Loucy (cell line): ENCODE measurements at regions not wholly inside any gene's neighbourhood (a gene's known extent, or its start where the extent isn't known, plus 50 kb on each side); places are given as distances from the start of the nearest gene placed in this dataset.

Experiments used
- H2AFZ ChIP-seq: fragments of 200-600 bp; sonication (generic); 2 replicates; pipeline ENCODE4 v1.6.0; 2016; ENCODE audit warnings: antibody characterized with exemption, mild to moderate bottlenecking, low read length, moderate library complexity
- H3F3A ChIP-seq: fragments of 200-600 bp; 2 replicates; pipeline ENCODE4 v1.6.0; 2016; ENCODE audit warnings: antibody characterized with exemption, low read depth, mild to moderate bottlenecking
- H3K27me3 ChIP-seq: fragments of 200-600 bp; sonication (generic); 2 replicates; pipeline ENCODE4 v1.6.1; 2014; ENCODE audit warnings: low read length, mild to moderate bottlenecking; ENCODE audit not compliant: insufficient read depth, poor library complexity, severe bottlenecking
- H3K36me3 ChIP-seq: fragments of 200-600 bp; sonication (generic); 2 replicates; pipeline ENCODE4 v1.6.1; 2016; ENCODE audit warnings: low read length; ENCODE audit not compliant: insufficient read depth
- H3K4me1 ChIP-seq: fragments of 200-600 bp; sonication (generic); 2 replicates; pipeline ENCODE4 v1.5.1; 2014; ENCODE audit warnings: low read length, mild to moderate bottlenecking; ENCODE audit not compliant: insufficient read depth, poor library complexity, severe bottlenecking
- H3K4me2 ChIP-seq: fragments of 200-600 bp; sonication (generic); 2 replicates; pipeline ENCODE4 v1.6.0; 2014; ENCODE audit warnings: antibody characterized with exemption, low read length, low read depth, mild to moderate bottlenecking; ENCODE audit not compliant: poor library complexity, severe bottlenecking
- H3K4me3 ChIP-seq: fragments of 200-600 bp; sonication (generic); 2 replicates; pipeline ENCODE4 v1.5.1; 2014; ENCODE audit warnings: low read length, mild to moderate bottlenecking, mixed read lengths; ENCODE audit not compliant: poor library complexity, severe bottlenecking
- H3K79me2 ChIP-seq: fragments of 200-600 bp; sonication (generic); 2 replicates; pipeline ENCODE4 v1.6.1; 2014; ENCODE audit warnings: low read length; ENCODE audit not compliant: insufficient read depth
- H3K9ac ChIP-seq: fragments of 200-600 bp; sonication (generic); 2 replicates; pipeline ENCODE4 v1.6.0; 2014; ENCODE audit warnings: mild to moderate bottlenecking, low read depth, low read length, moderate library complexity; ENCODE audit not compliant: poor library complexity, severe bottlenecking
- H3K9me2 ChIP-seq: fragments of 200-600 bp; sonication (generic); replicated peaks from 2 replicates; pipeline ENCODE4 v1.6.1; 2016; ENCODE audit warnings: low read depth, low read length, mixed read lengths
- H3K9me3 ChIP-seq: fragments of 200-600 bp; sonication (generic); 2 replicates; pipeline ENCODE4 v1.6.1; 2014; ENCODE audit warnings: mild to moderate bottlenecking, antibody characterized with exemption, low read length, low read depth; ENCODE audit not compliant: insufficient read depth
- H4K20me1 ChIP-seq: fragments of 200-600 bp; sonication (generic); 2 replicates; pipeline ENCODE4 v1.6.0; 2014; ENCODE audit warnings: antibody characterized with exemption, low read length, mild to moderate bottlenecking; ENCODE audit not compliant: insufficient read depth, poor library complexity, severe bottlenecking
- EZH2phosphoT487 ChIP-seq: fragments of 200-600 bp; IDR thresholded peaks from 2 replicates; pipeline ENCODE4 v1.6.1; 2018; ENCODE audit warnings: antibody characterized with exemption, mild to moderate bottlenecking, moderate library complexity, borderline replicate concordance
- TF ChIP-seq, protein P1 (sequence below): fragments of 200-600 bp; sonication (generic); conservative IDR thresholded peaks from 2 replicates; pipeline ENCODE4 v1.5.1; 2014; ENCODE audit warnings: mild to moderate bottlenecking, antibody characterized with exemption, low read length

DNA sequence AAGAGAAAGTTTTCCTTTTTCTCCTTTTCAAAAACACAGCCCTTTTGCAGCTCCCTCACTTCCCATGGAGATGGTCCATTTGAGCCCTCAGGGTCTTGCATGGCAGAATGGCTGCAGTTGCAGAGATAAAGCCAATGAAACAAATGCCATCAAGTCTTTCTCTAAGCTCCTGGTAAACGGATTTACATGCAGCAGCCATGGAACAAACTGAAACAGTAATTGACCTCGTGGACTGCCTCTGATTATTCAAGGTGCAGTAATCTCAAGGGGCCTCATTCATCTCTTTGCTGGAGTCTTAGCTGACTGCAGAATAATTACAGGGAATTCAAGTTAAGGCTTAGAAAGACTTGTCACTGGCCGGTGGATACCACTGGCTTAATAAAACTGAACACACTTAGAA, 125.1 kb downstream of the SQOR start:
- Histone ChIP-seq H4K20me1 (no peaks in the 10 kb centered on the region), H3K79me2 (no peaks in the 10 kb centered on the region), H3K4me3 (no peak overlapping the region), H3K4me2 (no peak overlapping the region), H3K9ac (no peak overlapping the region), H3K36me3 (no peaks in the 10 kb centered on the region), H3K9me3 (no peaks in the 10 kb centered on the region), H3F3A (no peaks in the 10 kb centered on the region), H3K9me2 (no peaks in the 10 kb centered on the region), H3K27me3 (no peaks in the 10 kb centered on the region), H2AFZ (no peak overlapping the region), H3K4me1 (no peaks in the 10 kb centered on the region)
- no peak for TF ChIP-seq EZH2phosphoT487
- TF ChIP-seq, protein P1, sequence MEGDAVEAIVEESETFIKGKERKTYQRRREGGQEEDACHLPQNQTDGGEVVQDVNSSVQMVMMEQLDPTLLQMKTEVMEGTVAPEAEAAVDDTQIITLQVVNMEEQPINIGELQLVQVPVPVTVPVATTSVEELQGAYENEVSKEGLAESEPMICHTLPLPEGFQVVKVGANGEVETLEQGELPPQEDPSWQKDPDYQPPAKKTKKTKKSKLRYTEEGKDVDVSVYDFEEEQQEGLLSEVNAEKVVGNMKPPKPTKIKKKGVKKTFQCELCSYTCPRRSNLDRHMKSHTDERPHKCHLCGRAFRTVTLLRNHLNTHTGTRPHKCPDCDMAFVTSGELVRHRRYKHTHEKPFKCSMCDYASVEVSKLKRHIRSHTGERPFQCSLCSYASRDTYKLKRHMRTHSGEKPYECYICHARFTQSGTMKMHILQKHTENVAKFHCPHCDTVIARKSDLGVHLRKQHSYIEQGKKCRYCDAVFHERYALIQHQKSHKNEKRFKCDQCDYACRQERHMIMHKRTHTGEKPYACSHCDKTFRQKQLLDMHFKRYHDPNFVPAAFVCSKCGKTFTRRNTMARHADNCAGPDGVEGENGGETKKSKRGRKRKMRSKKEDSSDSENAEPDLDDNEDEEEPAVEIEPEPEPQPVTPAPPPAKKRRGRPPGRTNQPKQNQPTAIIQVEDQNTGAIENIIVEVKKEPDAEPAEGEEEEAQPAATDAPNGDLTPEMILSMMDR, result no peak

DNA sequence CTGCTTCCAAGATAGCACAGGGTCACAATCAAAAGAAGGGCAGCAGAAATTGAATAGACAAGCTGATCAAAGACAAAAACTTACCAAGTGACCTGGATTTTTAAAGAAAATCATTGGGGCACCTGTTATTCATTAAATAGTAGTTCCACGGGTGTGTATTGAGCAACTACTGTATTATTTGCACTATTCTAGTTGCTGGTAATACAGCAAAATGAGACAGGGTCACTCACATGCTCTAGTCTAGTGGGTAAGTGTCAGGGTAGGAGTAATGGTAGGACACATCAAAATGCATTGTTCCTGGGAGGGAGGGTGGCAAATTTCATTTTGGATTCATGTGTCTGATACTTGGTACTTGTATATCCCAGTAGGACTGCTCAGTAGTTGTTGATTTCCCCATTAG, 127.9 kb downstream of the SQOR start:
- no peaks in the 10 kb centered on the region for H3K9me3 ChIP-seq
- no peak overlapping the region for H3K4me2 ChIP-seq
- H3K4me1 ChIP-seq, result no peaks in the 10 kb centered on the region
- H3K36me3 ChIP-seq, result no peaks in the 10 kb centered on the region
- TF ChIP-seq, protein P1, result no peak
- no peak for TF ChIP-seq EZH2phosphoT487
- no peak overlapping the region for H3K4me3 ChIP-seq
- H3K27me3 ChIP-seq, result no peaks in the 10 kb centered on the region
- no peaks in the 10 kb centered on the region for H3F3A ChIP-seq
- no peaks in the 10 kb centered on the region for H3K79me2 ChIP-seq
- H3K9me2 ChIP-seq, result no peaks in the 10 kb centered on the region; the same call in 1 of the 2 replicates
- no peak overlapping the region for H2AFZ ChIP-seq
- no peaks in the 10 kb centered on the region for H4K20me1 ChIP-seq
- H3K9ac ChIP-seq, result no peak overlapping the region

DNA sequence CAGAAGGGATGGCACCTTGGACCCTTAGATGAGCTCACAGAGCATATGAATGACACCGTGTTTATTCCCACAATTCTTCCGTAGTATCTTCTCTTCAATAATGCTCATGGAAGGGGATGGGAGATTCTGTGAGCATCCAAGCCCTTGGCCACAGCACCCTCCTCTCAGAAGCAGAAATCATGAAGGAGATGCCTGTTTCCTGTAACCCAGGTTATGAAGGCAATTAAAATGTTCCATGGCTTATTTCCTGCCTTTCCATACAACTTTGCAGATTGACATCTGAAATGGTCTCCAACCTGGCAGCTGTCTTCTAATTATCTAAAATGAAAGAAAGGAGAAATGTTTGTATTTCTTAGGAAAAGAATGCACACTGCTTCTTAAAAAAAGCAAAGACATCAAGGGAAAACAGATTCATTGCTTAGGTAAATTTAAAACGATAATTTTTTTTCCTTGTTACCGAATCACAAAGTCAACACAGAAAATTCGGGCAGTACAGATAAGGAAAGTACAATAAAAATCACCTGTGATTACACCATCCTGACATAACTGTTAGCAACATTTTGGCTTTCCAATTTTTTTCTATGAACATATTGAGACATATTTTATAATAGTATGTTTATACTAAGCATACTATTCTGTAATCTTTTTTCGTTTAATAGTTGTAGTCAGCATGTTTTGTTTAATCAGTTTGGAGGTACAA, 128.5 kb downstream of the SQOR start:
- Histone ChIP-seq H3K4me1 (no peaks in the 10 kb centered on the region), H3K79me2 (no peaks in the 10 kb centered on the region), H2AFZ (no peak overlapping the region)

More for the DNA sequence above, 128.5 kb downstream of the SQOR start:
- Histone ChIP-seq H4K20me1 (no peaks in the 10 kb centered on the region), H3K9me2 (no peaks in the 10 kb centered on the region; the same call in 1 of the 2 replicates), H3F3A (no peaks in the 10 kb centered on the region), H3K9me3 (no peaks in the 10 kb centered on the region), H3K27me3 (no peaks in the 10 kb centered on the region), H3K36me3 (no peaks in the 10 kb centered on the region), H3K9ac (no peak overlapping the region), H3K4me2 (no peak overlapping the region), H3K4me3 (no peak overlapping the region)
- no peak for TF ChIP-seq EZH2phosphoT487
- TF ChIP-seq, protein P1, result no peak
